NCI-H2196 treated with DMSO at 0.1 percent for 48 hours (cell line): ENCODE measurements at regions not wholly inside any gene's neighbourhood (a gene's known extent, or its start where the extent isn't known, plus 50 kb on each side); places are given as distances from the start of the nearest gene placed in this dataset.
"Not testable (repeated sequence)": the region's sequence is repeated elsewhere in the genome, so short reads cannot be mapped to it uniquely, and the experiment has no call there.

ENCODE experiments used
- DNase-seq: peaks from one replicate; lab custom pipeline; 2025; ENCODE audit not compliant: unreplicated experiment; lab: John Stamatoyannopoulos, UW

- DNase-seq, result no peak
These were observed 494.5 kb upstream of the LRRC7 start for GRCh38 chr1:69073176-69073575.

GRCh38 chr1:69076631-69077030 is 491.1 kb upstream of the LRRC7 start:
- DNase-seq, result no peak

- DNase-seq, result no peak
These were observed 490.5 kb upstream of the LRRC7 start for GRCh38 chr1:69077198-69077597.

- DNase-seq, result no peak
These were observed 490.1 kb upstream of the LRRC7 start for GRCh38 chr1:69077633-69078032.

- no peak for DNase-seq
These were observed 486.1 kb upstream of the LRRC7 start for GRCh38 chr1:69081668-69082067.

DNA sequence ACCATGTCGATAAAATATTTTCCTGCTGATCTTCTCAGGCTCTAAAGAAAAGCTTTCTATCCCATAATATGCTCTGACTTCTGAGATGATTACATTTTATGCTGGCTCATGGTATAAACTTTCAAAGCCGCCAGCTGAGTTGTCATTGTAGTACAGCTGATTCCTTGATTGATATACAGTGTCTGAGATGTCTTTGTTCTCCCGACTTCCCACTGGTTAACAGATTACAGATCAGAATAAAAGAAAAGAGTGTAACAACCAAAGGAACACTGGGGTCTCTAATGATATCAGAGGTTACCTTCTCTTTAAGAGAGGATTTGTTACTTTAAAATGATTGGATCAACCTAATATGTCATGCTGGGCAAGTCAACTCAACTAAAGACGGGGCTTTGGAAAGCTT is 485.4 kb upstream of the LRRC7 start:
- DNase-seq, result no peak

- no peak for DNase-seq
These were observed 481.6 kb upstream of the LRRC7 start for GRCh38 chr1:69086148-69086547.

- no peak for DNase-seq
These were observed 479.2 kb upstream of the LRRC7 start for GRCh38 chr1:69088571-69088970.

- no peak for DNase-seq
These were observed 477.6 kb upstream of the LRRC7 start for GRCh38 chr1:69090170-69090569.

DNA sequence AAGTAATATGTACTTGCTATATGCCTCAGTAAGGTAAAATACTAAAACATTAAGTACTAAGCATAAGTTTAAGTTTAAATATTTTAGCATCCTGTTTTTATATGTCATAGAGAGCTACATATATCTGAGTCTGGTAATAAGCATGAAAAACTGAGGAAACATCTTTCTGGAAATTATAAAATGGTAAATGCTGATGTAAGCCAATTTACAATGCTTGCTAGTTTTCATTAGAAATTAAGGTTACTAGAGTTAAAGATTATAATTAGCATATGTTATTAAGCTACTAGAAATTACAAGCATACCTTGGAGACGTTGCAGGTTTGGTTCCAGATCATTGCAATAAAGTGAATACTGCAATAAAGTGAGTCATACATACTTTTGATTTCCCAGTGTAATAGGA is 477.0 kb upstream of the LRRC7 start:
- DNase-seq, result no peak

GRCh38 chr1:69102058-69102457 is 465.7 kb upstream of the LRRC7 start:
- not testable (repeated sequence) for DNase-seq

- DNase-seq, result no peak
These were observed 464.5 kb upstream of the LRRC7 start for GRCh38 chr1:69103213-69103612.

DNA sequence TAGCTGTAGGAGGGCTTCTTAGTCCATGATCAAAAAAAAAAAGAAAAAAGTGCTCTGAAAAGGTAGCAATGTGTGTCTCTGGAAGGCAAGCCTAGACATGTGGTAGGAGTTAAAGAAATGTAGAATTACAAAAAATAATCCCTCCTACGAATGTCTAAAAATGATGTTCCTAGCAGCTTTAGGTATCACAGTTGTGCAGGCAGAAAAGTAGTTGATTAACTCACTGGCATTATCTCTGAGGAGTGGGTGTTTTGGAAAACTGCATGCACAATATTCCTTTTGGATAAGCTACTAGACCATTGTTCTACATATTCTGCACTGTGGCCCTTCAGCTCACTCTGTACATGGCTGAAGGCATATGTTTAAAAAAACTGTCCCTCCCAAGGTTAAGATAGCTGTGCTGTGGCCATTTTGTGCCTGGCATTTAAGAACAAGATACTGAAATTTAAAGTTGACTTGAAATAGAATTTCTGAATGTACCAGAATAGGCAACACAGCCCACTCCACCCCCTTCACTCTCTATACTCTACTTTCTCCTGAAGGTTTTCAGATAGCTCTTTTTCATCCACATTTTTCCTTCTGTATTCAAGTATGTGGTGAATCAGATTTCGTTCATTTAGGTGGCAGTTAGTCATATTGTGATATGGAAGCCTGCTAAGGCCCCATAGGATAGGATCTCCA is 463.9 kb upstream of the LRRC7 start:
- DNase-seq, result no peak

DNA sequence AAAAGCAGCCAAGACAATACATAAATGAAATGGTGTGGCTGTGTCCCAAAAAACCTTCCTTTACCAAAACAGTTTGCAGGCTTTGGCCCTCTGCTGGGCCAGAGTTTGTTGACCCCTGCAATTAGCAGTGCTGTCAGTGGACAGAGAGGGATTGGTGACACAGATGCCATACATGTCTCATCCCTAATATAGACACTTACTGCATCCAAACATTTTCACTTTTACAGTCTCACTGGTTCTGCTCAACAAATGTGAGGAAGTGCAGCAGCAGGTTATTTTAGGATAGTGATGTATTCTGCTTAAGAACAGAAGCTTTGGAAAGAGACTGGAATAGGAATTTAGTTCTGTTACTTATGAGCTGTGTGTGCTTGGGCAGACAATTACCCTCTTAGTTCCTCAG is 462.8 kb upstream of the LRRC7 start:
- DNase-seq, result no peak

- no peak for DNase-seq
These were observed 458.4 kb upstream of the LRRC7 start for GRCh38 chr1:69109277-69109676.

DNA sequence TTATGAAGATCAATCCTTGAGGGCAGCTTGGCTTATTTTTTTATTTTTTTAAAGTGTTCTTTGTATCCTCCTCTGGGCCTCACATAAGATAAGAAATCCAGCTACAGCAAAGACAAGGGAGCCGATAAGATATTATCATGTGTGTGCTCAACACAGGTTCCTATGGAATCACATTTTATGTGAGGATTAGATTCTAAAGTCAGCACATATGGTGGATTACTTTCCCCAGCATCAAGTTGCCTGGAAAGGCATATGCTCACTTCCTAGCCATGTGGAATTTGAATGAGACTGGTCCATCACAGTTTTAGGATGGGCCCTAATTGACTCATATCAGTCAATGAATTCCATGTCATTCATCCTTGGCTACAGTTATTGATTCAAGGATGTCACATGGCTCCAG is 456.9 kb upstream of the LRRC7 start:
- no peak for DNase-seq

- not testable (repeated sequence) for DNase-seq
These were observed 447.5 kb upstream of the LRRC7 start for GRCh38 chr1:69120126-69120741.

DNA sequence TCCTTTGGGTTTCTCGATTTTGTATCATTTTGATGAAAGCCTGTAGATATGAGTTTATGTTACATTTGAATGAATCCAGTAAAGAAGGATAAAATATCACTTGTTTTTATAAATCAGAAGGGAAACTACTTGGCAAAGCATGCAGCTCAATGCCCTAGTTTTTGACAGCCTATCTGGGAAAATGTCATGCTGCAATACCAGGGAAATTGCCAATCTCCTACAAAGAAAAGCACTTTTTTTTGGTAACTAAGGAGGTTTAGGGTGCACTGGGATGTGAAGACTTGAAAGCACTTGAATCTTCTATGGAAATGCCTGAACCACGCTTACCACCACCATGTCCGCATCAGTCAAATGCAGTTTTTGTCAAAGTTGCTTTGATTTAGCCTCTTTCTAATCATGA is 446.9 kb upstream of the LRRC7 start:
- DNase-seq, result no peak

GRCh38 chr1:69121723-69122122 is 446.0 kb upstream of the LRRC7 start:
- DNase-seq, result no peak

DNA sequence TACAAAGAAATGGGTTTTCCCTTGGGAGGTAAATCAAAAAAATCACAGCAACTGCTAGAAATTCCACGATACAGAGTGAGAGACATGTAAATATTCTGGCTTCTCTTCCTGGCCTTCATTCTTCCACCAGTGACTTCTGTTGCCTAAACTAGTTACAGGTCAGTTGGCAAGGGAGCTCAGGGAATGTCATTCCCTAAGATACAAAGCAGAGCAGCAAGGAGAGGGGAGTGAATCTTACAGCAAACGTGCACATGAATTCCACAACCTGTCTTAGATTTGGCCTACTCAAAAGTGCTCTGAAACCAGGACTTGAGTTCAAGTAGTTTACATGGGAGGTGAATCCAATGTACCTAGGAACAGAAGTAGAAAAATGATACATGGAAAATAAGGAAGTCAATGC is 445.3 kb upstream of the LRRC7 start:
- no peak for DNase-seq

DNA sequence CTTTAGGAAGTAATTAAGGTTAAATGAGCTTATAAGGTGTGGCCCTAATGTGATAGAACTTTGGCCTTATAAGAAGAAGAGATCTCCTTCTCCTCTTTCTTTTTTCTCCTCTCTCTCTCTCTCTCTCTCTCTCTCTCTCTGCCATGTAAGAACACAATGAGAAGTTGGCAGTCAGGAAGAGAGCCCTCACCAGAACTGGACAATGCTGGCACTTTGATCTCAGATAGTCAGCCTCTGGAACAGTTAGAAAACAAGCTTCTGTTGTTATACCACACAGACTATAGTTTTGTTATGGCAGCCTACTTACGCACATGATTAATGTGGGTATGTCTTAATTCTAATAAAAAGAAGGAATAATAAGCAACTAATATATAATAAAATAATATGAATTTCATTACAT is 444.2 kb upstream of the LRRC7 start:
- no peak for DNase-seq

DNA sequence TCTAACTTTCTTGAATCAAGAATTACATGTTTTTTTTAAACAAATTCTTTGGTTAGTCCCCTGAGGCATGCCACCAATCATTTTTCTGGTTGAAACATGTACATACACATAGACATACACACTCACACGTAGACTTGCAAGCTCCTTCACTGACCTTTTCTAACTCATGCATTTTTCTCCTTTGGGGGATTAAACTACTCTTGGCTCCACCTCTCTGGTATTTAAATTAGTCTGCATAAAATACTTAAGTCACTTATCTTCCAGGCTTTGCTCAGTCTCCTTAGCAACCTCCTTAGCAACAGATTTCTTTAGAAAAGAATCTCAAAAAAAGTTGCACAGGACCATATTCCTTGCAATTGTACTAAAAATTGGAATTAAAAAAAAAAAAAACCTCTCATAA is 440.9 kb upstream of the LRRC7 start:
- no peak for DNase-seq

DNA sequence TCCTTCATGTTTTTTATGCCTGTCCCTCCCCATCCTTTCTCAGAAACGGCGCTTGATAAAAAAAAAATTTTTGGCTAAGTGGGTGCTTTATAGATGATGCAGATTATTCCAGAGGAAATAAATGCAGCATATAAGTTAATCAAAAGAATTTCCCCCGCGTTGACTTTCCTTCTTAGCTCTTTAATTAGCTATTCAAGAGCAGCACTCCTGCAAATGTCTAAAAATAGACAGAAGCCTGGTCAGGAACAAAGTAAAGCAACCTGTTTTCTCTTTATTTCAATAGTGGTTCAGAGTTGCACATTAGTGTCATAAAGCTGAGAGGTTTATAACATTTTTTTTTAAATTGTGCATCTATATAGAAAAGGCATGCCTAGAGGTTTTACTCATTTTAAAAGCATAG is 439.5 kb upstream of the LRRC7 start:
- DNase-seq, result no peak
